GM21515 (cell line): ENCODE measurements at regions not wholly inside any gene's neighbourhood (a gene's known extent, or its start where the extent isn't known, plus 50 kb on each side); places are given as distances from the start of the nearest gene placed in this dataset.

Source experiments
- ATAC-seq: cut with Tn5 transposase; IDR thresholded peaks from one replicate; pipeline ENCODE4 v1.9.1; 2021; ENCODE audit not compliant: unreplicated experiment

DNA sequence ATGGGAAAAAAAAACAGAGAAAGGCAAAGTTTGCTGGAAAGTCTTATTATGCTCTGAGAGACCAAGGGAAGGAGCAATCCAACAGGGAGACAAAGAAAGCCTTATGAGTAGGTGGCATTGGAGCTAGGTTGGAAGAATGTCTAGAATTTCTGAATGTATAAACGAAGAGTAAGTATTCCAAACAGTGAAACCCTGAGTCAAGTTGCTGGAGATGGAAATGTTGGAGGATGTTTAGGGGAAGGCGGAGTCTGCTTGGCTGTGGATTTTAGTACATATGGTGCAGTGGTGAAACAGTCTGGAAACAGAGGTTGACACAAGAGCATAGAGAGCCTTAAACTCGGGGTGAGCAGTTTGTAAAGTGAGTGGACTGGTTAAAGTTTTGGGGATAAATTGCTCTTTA, 314.8 kb upstream of the CADM1 start:
- no peak for ATAC-seq

DNA sequence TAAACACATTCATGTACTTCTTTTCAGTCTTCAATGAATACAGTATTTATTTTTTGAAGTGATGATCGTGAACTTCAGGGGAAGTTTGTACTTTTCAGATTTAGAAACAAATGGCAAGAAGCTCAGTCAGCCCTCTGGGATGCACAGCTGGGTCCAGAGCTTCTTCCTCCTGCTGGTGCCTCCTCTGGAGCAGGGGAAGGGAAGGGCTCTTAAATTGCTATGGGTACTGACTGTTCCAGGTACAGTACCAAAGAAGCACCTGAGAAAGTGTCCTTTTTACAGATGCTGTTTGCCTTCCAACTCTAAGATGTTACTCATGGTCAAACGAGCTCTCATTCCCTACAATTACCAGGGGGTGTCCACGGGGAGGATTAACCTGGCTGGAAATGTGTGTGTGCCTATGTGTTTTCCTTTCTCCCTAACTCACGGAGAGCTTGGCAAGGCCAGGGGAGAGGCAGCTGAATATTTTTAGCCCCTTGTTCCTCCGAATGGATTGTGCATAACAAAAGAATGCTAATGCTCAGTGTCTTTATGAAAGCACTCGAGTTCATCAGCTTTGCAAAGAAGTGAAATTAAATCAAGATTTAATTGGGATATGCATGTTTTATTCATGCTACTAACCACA, 313.7 kb upstream of the CADM1 start:
- no peak for ATAC-seq

DNA sequence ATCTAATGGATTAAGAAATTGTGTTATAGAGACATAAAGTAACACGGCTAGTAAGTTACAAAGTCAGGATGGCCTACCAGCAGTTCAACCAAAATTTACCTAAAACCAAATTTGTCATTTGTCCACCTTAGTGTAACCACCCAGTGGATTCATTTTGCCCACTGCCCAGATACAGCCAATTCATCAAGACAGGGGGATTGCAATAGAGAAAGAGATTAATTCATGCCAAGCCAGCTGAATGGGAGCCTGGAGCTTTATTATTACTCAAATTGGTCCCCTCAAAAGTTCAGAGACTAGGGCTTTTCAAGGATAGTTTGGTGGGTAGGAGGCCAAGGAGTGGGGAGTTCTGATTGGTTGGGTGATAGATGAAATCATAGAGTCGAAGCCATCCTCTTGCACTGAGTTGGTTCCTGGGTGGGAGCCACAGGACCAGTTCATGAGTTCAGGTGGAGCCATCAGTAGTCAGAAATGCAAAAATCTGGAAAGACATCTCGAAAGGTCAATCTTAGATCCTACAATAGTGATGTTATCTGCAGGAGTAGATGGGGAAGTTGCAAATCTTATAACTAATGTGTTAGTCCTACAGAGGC, 304.2 kb upstream of the CADM1 start:
- ATAC-seq, result no peak

DNA sequence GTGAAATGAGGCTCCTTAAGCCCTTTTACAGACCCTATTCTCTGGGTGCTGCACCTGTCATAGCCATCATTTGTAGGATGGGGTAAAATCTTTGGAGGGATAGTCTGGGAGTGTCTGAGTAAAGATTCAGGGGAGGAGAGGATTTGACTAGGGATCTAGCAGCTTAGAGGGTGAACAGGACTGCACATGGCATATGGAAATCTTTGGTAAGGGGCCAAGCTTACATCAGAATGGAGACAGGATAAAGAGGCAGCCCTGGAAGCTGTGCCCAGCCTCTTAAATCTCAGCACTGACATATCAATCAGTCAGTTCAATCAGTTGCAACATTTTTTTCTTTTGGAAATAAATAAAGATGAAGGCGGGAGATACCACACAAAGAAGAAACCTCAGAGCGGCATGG, 301.8 kb upstream of the CADM1 start:
- ATAC-seq, result no peak

DNA sequence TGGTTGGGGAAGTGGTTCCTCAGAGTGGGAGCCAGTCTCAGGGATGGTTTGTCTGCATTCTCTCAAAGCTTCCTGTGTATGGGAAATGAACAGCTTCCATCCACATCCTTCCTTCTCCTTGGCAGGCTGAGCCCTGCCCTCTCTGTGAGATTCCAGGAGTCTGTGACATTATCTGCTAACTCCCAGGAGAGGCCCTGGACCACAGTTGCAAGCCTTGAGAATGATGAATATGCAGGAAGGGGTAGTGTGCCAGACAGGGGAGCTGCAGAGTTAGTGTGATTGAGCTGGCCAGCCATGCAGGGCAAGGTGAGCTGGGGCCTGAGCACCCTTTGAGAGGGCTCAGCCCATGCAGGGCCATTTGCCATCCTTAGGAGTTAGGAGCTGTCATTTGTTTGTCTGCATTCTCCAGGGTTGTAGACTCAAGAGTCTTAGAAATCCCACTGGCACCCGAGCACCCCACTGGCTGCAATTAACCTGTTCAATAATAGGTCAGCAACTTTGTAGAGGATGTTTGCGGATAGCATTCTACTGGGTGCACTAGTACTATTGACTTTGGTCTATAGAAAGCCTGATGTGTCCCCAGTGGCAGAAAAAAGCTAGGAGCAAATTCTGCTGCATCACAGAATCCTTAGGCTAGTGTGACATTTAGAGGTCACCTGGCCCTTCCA, 299.0 kb upstream of the CADM1 start:
- ATAC-seq, result no peak

DNA sequence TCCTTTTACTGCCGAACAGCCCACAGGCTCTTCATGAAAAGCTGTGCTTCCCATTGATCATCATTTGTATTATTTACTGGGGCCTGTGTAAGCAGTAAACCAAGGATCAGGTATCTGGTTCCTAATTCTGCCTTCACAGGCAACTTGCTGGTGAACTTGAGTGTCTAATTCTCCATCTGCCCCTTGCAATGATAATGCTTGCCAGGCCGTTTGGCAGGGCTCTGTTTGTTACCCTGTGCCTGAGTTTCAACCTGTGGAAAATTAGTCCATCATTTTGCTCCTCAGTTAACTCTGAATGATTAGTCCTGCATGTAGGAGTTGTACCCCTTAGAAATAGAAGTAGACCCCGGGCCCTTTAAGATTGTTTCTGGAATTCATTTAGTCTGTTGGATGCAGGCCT, 298.4 kb upstream of the CADM1 start:
- ATAC-seq, result no peak

DNA sequence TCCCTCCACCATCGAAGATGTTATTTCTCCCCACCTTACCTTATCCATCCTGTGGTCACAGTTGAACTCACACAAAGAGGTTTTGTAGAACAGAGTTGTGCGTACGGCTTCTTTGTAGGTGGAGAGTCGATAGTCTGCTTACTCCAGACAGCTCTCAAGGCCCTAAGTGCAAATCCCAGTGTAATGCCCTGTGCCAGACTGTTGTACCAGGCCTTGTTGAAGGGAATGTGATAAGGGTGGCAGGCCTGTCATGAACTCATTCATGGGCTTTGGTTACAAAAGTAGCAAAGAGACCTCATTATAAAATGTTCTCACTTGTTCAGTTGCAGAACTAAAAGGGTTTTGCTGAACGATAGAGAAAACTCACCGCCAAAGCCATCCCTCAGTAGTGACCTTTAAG, 288.7 kb upstream of the CADM1 start:
- no peak for ATAC-seq

DNA sequence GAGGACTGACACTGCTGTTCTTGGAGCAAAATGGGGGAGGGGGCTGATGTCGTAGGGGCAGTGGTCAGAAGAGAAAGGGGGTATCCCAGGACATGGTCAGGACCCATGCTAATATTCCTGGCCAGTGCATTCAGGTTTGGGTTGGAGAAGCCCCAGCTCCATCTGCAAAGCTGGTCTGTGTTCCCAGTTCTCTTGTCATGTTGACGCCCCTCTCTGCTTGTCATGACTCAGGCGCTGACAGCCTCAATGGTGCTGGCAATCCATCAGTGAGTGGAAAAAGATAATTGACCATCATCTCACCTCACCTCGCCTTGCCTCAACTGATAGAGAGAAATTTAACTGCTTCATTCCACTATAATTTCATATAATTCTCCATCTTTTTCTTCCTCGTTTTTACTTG, 283.1 kb upstream of the CADM1 start:
- ATAC-seq, result no peak

DNA sequence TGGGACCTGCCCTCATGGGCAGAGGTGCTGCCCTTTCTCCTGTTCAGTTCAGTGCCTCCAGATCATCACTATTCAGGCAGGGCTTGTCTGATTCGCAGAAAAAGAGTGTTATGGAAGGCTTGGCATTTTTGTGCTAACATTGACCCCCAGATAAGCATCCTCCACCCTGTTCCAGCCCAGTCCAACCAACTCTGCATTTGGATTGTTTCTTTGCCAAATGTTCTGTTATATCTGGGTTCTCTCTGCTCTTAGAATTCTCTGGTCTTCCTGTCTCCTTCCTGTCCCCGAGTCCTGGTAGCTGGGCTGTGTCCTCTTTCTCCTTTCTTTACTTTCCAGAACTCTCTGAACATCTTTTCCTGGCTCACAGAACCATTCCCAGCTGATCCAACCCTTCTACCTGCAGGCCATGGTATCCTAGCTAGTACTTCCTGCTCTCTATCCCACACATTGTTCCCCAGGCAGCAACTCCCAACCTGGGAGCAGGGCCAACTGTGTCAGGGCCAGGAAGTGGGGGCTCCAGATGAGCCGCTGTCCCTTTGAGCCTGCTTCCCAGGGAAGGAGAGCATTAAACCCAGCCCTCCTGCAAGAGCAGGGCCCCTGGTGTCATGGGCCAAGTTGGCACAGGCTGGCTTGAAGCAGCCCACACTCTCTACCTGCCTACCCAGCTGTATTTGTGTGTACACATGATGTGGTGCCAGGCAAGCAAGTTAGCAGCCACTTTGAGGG, 280.7 kb upstream of the CADM1 start:
- no peak for ATAC-seq

DNA sequence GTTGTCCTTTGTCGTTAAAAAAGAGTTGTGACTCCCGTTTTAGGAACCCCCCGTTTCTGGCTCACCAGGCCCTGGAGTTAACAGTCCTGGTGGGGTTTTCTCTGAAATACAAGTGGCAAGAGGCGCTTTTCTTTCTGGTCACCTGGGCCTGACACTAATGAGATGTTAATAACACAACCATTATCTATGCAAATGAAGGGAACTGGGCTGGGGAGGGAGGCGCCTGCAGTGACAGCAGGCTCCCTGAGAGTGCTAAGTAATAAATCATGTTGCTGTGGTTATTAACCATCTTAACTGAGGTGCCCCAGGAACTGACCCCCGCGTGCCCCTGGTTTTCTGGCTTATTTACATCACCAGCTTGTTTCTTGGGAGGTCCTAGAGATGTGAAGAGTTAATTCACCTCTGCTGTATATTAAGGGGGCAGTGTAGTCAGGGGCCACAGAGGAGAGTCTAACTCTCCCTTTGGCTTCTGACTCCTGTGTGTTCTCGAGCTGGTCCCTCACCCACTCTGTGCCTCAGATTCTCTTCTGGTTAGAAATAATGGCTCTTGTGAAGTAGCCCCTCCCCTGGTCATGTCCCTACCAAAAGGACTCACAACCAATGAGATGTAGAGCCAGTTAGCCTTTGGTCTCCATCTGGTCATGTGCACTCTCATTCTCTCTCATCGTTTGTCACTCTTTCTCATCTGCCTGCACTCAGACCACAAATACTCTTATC, 276.6 kb upstream of the CADM1 start:
- ATAC-seq, result no peak

DNA sequence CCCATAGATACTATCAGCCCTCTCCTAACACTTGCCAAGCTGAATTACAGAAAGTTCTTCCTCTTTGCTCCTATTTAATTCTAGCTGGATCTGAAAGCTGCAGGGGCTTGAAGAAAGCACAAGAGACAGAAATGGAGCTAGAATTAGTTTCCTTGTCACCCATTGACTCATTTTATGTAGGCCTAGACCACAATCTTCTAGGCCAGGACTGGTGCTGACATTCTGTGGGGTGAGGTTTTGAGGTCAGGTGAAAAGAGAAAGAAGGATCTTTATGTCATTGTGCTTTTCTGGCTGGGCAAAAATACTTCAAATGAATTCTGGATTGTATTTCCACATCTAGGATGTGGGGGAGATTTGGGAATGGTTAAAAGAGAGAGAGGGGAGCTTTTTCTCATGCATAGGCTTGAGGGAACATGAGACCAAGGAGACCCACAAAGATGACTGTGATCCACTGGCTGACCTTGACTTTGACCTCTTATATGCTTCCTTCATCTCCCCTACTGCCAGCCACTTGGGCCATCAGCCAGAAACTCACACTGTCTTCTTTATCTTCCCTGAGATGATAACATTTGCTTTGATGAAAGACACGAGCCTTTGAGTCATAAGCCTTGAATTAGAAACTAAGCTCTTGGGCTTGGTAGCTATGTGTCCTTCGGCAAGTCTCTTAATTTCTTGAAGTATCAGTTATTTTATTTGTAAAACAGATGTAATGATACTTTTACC, 274.9 kb upstream of the CADM1 start:
- no peak for ATAC-seq

DNA sequence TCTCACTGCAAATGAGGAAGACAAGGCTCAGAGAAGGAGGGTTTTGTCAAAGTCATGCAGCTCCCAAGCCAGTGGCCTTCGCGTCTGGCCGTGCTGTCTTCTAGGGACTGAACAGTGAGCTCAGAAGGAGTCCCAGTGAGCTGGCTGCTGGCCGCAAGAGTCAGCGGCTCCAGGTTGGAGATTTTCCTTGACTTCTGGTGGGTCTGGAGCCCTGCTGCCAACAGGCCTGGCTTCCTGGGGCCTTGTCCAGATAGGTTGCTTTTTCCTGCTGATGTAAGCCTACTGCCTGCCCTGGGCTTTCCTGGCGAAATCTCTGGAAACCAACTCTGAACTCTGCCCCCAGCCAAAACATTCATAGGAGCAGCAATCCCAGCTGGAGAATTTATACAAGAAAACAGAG, 272.7 kb upstream of the CADM1 start:
- ATAC-seq, result no peak

DNA sequence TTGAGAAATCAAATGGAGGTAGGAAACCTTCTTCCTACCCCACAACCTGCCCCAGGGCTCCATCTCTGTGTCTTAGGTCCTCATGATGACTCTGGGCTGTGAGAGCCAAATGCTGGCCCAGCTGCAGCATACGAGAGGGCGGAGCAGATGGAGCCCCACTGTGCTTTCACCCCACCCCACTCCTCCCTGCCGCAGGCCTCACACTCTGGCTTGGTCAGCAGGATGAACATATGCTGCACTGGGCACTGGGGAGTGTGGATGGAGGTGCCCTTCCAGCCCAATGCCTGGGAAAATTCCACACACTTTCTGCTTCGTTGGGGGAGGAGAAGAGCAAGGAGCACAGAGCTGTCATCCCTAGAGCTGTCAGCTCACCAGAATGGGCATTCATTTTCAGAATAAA, 271.6 kb upstream of the CADM1 start:
- ATAC-seq, result no peak

DNA sequence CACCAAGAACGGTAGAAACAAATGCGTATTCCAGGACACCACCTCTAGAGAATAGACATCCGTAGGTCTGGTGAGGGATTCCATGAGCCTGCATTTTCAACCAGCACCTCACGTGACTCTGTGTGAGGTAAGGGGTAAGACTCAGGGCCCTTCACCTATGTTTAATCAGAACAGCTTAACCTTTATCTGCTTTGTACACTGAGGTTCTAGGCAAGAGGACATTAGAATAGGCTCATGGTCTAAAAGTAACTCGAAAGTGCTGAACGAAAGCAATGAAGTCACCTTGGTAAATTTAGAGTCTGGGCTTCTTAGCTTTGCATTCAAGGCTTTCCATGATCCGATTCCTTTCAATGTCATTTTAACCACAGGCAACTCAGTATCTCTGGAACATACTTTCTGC, 270.5 kb upstream of the CADM1 start:
- no peak for ATAC-seq

DNA sequence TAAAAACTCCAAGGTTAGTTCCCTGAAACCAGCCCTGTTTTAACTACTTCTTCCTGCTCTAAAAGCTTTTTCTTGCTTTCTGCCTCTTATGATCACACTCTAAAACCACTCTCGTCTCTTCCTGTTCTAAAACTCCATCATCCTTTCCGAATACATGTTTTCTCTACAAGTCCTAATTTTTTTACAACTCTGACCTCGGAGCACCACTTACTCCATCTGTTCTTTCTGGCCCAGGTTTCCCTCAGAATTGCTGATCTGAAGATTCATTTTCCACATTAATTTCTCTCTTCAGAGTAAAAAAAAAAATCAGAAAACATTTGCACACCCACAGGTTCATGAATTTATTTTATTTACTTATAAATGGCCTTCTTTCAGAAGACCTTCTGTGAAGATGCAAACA, 265.7 kb upstream of the CADM1 start:
- ATAC-seq, result no peak

DNA sequence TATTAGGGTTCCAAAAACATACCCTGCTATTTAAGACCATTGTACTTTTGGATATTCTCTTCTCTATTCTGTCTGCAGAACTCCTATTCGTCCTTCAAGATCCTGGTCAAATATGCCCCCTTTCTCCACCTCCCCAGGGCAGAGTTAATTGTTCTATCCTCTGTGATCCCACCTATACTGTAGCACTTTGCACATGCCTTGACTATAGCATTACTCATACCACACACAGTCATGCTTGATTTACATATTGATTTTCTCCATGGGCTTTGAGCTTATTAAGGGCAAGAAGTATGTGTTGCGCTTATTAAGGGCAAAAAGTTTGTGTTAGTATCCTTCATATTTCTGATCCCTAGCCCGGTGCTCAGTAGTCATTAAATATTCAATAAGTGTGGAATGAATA, 263.7 kb upstream of the CADM1 start:
- ATAC-seq, result no peak

DNA sequence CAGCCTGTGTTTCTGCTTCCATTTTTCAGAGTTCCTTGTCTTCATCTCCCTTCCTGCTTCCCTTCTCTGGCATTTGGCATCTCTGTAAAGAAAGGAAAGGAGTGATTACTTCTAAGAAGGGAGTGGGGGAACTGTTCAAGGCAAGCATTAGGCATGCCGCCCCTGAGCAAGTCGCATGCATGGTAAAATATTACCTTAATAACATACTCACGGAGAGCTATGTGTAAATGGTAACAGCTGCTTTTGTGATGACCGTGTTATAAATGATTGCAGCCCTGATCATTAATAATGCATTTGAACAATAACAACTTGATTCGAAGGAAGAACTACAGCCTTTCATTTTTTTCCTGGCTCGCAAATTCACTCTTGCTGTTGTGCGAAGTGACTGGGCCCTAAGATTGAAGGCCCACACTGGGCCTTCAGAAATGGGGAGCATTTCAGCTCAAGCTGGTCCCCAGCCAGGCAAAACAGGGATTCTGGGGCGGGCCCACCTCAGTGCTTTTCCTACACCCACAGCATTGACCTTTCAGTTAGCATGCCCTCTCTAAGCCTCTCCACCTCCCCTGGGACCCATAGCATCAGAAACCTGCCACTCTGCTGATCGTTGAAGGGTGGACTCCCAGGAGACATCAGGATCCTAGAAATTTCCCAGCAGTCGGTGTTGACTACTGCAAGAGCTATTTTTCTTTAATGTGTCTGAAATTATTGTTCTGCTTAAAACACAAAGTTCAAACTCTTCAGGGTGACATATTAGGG, 263.0 kb upstream of the CADM1 start:
- no peak for ATAC-seq

DNA sequence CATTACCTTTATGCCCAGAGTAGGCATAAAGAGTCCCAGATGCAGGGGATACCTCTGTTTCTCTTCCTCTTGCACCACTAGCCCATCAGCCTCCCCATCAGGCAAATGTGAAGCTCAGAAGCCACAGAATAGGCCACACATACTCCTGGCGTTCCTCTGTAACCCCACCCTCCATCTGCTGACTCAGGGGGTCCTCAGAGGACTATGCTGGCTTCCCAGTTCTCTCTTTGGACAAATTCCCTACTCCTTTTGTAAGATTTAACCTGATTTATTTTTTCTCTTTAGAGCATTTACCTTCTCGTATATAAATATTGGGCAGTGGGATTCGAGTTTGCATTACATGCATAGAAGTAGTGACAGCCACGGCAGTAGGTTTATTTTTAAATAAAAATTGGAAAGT, 262.3 kb upstream of the CADM1 start:
- ATAC-seq, result no peak

DNA sequence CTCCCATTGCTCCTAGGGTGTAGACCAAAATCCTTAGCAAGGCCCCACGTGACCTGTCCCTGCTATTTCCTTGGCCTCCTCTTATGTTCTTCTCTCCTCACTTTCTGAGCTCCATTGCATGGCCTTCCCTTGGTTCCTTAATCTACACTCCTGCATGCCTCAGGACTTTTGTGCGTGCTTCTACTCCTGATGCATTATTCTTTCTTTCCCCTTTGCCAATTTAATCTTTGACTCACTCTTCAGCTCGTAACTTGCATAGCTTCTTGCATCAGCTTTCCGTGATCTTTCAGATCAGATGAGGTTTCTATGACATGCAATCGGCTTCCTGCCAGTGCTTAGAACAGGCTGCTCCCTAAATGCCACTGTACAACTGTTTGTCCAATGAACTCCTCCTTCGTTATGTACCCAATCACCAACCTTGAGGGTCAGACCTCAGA, 261.6 kb upstream of the CADM1 start:
- ATAC-seq, result no peak

DNA sequence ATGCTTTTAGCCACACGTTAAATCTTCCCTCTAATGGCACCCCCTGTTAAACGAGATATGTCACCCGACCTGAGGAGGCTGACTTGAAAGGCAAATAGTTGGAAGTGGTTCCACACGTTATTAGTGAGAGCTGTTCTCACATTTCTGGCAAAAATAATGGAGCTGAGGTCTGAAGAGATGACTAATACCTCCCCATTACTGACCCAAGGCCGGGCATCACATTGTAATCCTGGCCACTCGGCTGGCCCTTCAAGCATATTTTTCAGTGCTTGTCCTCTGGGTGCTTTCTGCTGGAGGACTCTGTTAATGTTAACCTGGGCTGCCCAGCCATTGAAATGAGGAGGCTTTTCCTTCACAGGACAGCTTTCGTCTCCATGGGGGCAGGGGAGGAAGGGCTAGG, 260.0 kb upstream of the CADM1 start:
- no peak for ATAC-seq
